AG04450 (cell line): ENCODE measurements at regions not wholly inside any gene's neighbourhood (a gene's known extent, or its start where the extent isn't known, plus 50 kb on each side); places are given as distances from the start of the nearest gene placed in this dataset.

ENCODE experiments used
- CTCF ChIA-PET: fragments of 300-600, 350-600 bp; formaldehyde crosslinking; extraction: SDS; loops from one replicate; lab custom pipeline; 2022; ENCODE audit warnings: antibody characterized with exemption, inconsistent platforms; lab: Charles Lee
- POLR2A ChIA-PET: fragments of 350-600 bp; formaldehyde crosslinking; extraction: SDS; loops from one replicate; lab custom pipeline; 2021; ENCODE audit warnings: antibody characterized with exemption, inconsistent platforms; lab: Yijun Ruan, JAX
- DNase-seq: peaks from one replicate; pipeline ENCODE4 v3.0.0-alpha.2; 2011; ENCODE audit warnings: low read depth, low spot score
- H3K27ac ChIP-seq: one replicate; pipeline ENCODE4 v1.5.1; 2012; ENCODE audit warnings: low read depth, low read length, control low read depth
- H3K27me3 ChIP-seq: one replicate; pipeline ENCODE4 v1.6.0; 2012; ENCODE audit warnings: low read length; ENCODE audit not compliant: control insufficient read depth, insufficient read depth
- H3K4me3 ChIP-seq: 2 replicates; pipeline ENCODE4 v1.5.1; 2011; ENCODE audit warnings: mild to moderate bottlenecking, low read depth, low read length, control low read depth
- H3K9me3 ChIP-seq: 2 replicates; pipeline ENCODE4 v1.5.1; 2012; ENCODE audit warnings: low read length; ENCODE audit not compliant: control insufficient read depth, insufficient read depth
- CTCF ChIP-seq: IDR thresholded peaks from 2 replicates; pipeline ENCODE4 v1.5.1; 2011; ENCODE audit warnings: low read depth, low read length, control low read depth, inconsistent platforms

GRCh38 chr5:93359296-93359959, 221.6 kb downstream of the NR2F1-AS1 start:
- H3K9me3 ChIP-seq, result no peaks in the 10 kb centered on the region
- H3K4me3 ChIP-seq, result no peak overlapping the region
- peak overlapping the region; percentile 54 for H3K27ac ChIP-seq
- ChIA-PET CTCF (interaction anchor here (0.6 to 0.9 kb wide), 3 partner anchors 17 to 307 kb away, joined by 3 to 4 read pairs (median 3); no protein-coding TSS in a partner anchor), POLR2A (interaction anchor here (1.4 kb wide), 1 partner anchor 223 kb away, joined by 3 read pairs; the partner anchor contains the start of gene NR2F1)
- TF ChIP-seq CTCF, result no peak
- DNase-seq, result peak; percentile 59
- H3K27me3 ChIP-seq, result no peaks in the 10 kb centered on the region

- ChIA-PET CTCF (no interaction called here), POLR2A (no interaction called here)
- Histone ChIP-seq H3K27me3 (no peaks in the 10 kb centered on the region), H3K9me3 (no peaks in the 10 kb centered on the region), H3K27ac (no peak overlapping the region), H3K4me3 (no peak overlapping the region)
- TF ChIP-seq CTCF, result no peak
- DNase-seq, result no peak
These were observed 222.8 kb downstream of the NR2F1-AS1 start for GRCh38 chr5:93358176-93358575.

- ChIA-PET CTCF (no interaction called here), POLR2A (no interaction called here)
- H3K27me3 ChIP-seq, result no peaks in the 10 kb centered on the region
- no peak for TF ChIP-seq CTCF
- H3K4me3 ChIP-seq, result no peak overlapping the region
- DNase-seq, result no peak
- no peaks in the 10 kb centered on the region for H3K9me3 ChIP-seq
- no peak overlapping the region for H3K27ac ChIP-seq
These were observed 223.3 kb downstream of the NR2F1-AS1 start for GRCh38 chr5:93357686-93358085.

GRCh38 chr5:93355691-93356090, 225.3 kb downstream of the NR2F1-AS1 start:
- Histone ChIP-seq H3K27ac (no peak overlapping the region), H3K27me3 (no peaks in the 10 kb centered on the region), H3K9me3 (no peaks in the 10 kb centered on the region; the same call in 1 of the 2 replicates), H3K4me3 (no peak overlapping the region)
- DNase-seq, result no peak
- no peak for TF ChIP-seq CTCF
- ChIA-PET POLR2A (no interaction called here), CTCF (no interaction called here)

- DNase-seq, result no peak
- H3K9me3 ChIP-seq, result peaks cover 3% of the 10 kb centered on the region; the same call in 1 of the 2 replicates
- peak overlapping the region; percentile 11 for H3K27ac ChIP-seq
- ChIA-PET CTCF (no interaction called here), POLR2A (no interaction called here)
- no peak for TF ChIP-seq CTCF
- H3K27me3 ChIP-seq, result no peaks in the 10 kb centered on the region
- no peak overlapping the region for H3K4me3 ChIP-seq
These were observed 228.8 kb downstream of the NR2F1-AS1 start for GRCh38 chr5:93352186-93352585.
